ENCODE measurements at regions not wholly inside any gene's neighbourhood (a gene's known extent, or its start where the extent isn't known, plus 50 kb on each side); places are given as distances from the start of the nearest gene placed in this dataset.
"Not testable (repeated sequence)": the region's sequence is repeated elsewhere in the genome, so short reads cannot be mapped to it uniquely, and the experiment has no call there.

- TF ChIP-seq CTCF (IDR thresholded peaks at IDR 0.05 in 8 of 11, conservative IDR thresholded peaks at IDR 0.05 in 3 of 11); POLR2A (IDR thresholded peaks at IDR 0.05); POLR2AphosphoS5 (IDR thresholded peaks at IDR 0.05): not testable (repeated sequence)
Observed at GRCh38 chr10:120239695-120240094, 217.3 kb upstream of the PLPP4 start.
